PC-9 (cell line): ENCODE measurements at regions not wholly inside any gene's neighbourhood (a gene's known extent, or its start where the extent isn't known, plus 50 kb on each side); places are given as distances from the start of the nearest gene placed in this dataset.
"Not testable (repeated sequence)": the region's sequence is repeated elsewhere in the genome, so short reads cannot be mapped to it uniquely, and the experiment has no call there.

ENCODE experiments used
- BruUV-seq: library from RNA; stranded (reverse); fragments of 400-500 nt; replicated peaks from 2 replicates; lab custom pipeline; 2021; lab: Mats Ljungman, UMichigan
- CTCF ChIA-PET: fragments of 300-600 bp; sonication (Branson Sonifier 250); formaldehyde crosslinking; loops from one replicate; lab custom pipeline; 2022; ENCODE audit warnings: antibody characterized with exemption; lab: Charles Lee
- POLR2A ChIA-PET: fragments of 300-600 bp; sonication (Branson Sonifier 250); formaldehyde crosslinking; loops from one replicate; lab custom pipeline; 2022; ENCODE audit warnings: antibody characterized with exemption; ENCODE audit not compliant: unreplicated experiment; lab: Charles Lee
- DNase-seq, 2 experiments: peaks; one replicate each; pipeline versions ENCODE4 v3.0.0 to v3.0.0-alpha.2; 2015 to 2022; ENCODE audit warnings: mixed read lengths in 1 of 2
- H2AFZ ChIP-seq: fragments of 200-600 bp; sonication (generic); 2 replicates; pipeline ENCODE4 v1.8.1; 2017; ENCODE audit warnings: antibody characterized with exemption
- H3F3A ChIP-seq: fragments of 200-600 bp; sonication (generic); 2 replicates; pipeline ENCODE4 v1.8.1; 2017; ENCODE audit warnings: antibody characterized with exemption, mild to moderate bottlenecking, low read depth; ENCODE audit not compliant: insufficient read depth
- H3K27ac ChIP-seq: fragments of 200-600 bp; sonication (generic); 2 replicates; pipeline ENCODE4 v1.6.1; 2016; ENCODE audit warnings: mixed run types
- H3K27me3 ChIP-seq: fragments of 200-600 bp; sonication (generic); 2 replicates; pipeline ENCODE4 v1.6.1; 2016; ENCODE audit warnings: low read depth, mixed run types; ENCODE audit not compliant: insufficient read depth
- H3K36me3 ChIP-seq: fragments of 200-600 bp; sonication (generic); 2 replicates; pipeline ENCODE4 v1.6.1; 2016; ENCODE audit warnings: low read depth, mixed run types
- H3K4me1 ChIP-seq: fragments of 200-600 bp; sonication (generic); replicated peaks from 2 replicates; pipeline ENCODE4 v1.6.1; 2016; ENCODE audit warnings: mixed run types; ENCODE audit not compliant: insufficient read depth
- H3K4me2 ChIP-seq: fragments of 200-600 bp; sonication (generic); 2 replicates; pipeline ENCODE4 v1.6.1; 2017; ENCODE audit warnings: mixed run types
- H3K4me3 ChIP-seq: fragments of 200-600 bp; sonication (generic); 2 replicates; pipeline ENCODE4 v1.6.1; 2016; ENCODE audit warnings: mixed run types
- H3K79me2 ChIP-seq: fragments of 200-600 bp; sonication (generic); 2 replicates; pipeline ENCODE4 v1.6.1; 2017; ENCODE audit warnings: low read depth, mixed run types
- H3K9me2 ChIP-seq: fragments of 200-600 bp; sonication (generic); 2 replicates; pipeline ENCODE4 v1.8.1; 2017; ENCODE audit warnings: mild to moderate bottlenecking; ENCODE audit not compliant: insufficient read depth
- H3K9me3 ChIP-seq: fragments of 200-600 bp; sonication (generic); 2 replicates; pipeline ENCODE4 v1.8.1; 2016; ENCODE audit warnings: low read depth; ENCODE audit not compliant: insufficient read depth
- H4K20me1 ChIP-seq: fragments of 200-600 bp; sonication (generic); 2 replicates; pipeline ENCODE4 v1.8.1; 2017; ENCODE audit not compliant: insufficient read depth
- CTCF ChIP-seq: fragments of 200-600 bp; sonication (generic); conservative IDR thresholded peaks from 2 replicates; pipeline ENCODE4 v1.6.1; 2017; ENCODE audit warnings: mixed run types, antibody characterized with exemption, mild to moderate bottlenecking, moderate library complexity
- EZH2 ChIP-seq: fragments of 200-600 bp; sonication (generic); IDR thresholded peaks from 2 replicates; pipeline ENCODE4 v1.8.0; 2017; ENCODE audit warnings: antibody characterized with exemption, low read depth
- intact Hi-C: fragments of 100-400 bp; cut with micrococcal nuclease; formaldehyde crosslinking; loops from one replicate; pipeline ENCODE4 v1.10.0; 2022; ENCODE audit not compliant: unreplicated experiment

- Histone ChIP-seq H3K4me3 (no peak overlapping the region), H3K27ac (no peak overlapping the region), H3K27me3 (no peaks in the 10 kb centered on the region), H3K9me3 (no peaks in the 10 kb centered on the region), H3K4me1 (no peaks in the 10 kb centered on the region), H3K4me2 (no peak overlapping the region), H3K36me3 (no peaks in the 10 kb centered on the region), H3F3A (no peaks in the 10 kb centered on the region), H3K79me2 (no peaks in the 10 kb centered on the region), H2AFZ (no peak overlapping the region), H3K9me2 (no peaks in the 10 kb centered on the region), H4K20me1 (no peaks in the 10 kb centered on the region)
- POLR2A ChIA-PET: no interaction called here
- TF ChIP-seq EZH2 (no peak), CTCF (no peak)
- no peak for DNase-seq
- no TSS peak for BruUV-seq
- intact Hi-C loops: no loop called here
- CTCF ChIA-PET: no interaction called here
Measured at GRCh38 chr6:96700915-96701314, 136.4 kb downstream of the GPR63 start.

DNA sequence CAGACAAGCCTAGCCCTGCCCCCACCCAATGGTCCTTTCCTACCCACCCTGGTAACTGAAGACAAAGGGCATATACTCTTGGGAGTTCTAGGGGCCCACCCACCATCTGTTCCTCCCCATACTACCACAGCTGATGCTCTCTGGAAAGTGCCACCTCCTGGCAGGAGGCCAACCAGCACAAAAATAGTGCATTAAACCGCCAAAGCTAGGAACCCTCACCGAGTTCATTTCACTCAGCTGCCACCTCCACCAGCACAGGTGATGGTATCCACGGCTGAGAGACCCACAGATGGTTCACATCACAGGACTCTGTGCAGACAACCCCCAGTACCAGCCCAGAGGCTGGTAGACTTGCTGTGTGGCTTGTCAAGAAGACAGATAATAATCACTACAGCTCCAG, 131.5 kb downstream of the FHL5 start:
- DNase-seq, H3K4me2 ChIP-seq, H3K27ac ChIP-seq, CTCF ChIA-PET, POLR2A ChIA-PET, BruUV-seq, H3K4me1 ChIP-seq, H3F3A ChIP-seq, H3K9me2 ChIP-seq, H3K4me3 ChIP-seq, H4K20me1 ChIP-seq, H2AFZ ChIP-seq, H3K36me3 ChIP-seq, intact Hi-C loops, H3K79me2 ChIP-seq, H3K27me3 ChIP-seq, H3K9me3 ChIP-seq: not testable (repeated sequence)

- no peak overlapping the region for H3K27ac ChIP-seq
- no peaks in the 10 kb centered on the region for H3K9me2 ChIP-seq
- no peaks in the 10 kb centered on the region for H3K79me2 ChIP-seq
- H3K9me3 ChIP-seq: no peaks in the 10 kb centered on the region
- H3K36me3 ChIP-seq: no peaks in the 10 kb centered on the region
- H3F3A ChIP-seq: no peaks in the 10 kb centered on the region
- ChIA-PET CTCF (no interaction called here), POLR2A (no interaction called here)
- H3K4me2 ChIP-seq: no peak overlapping the region
- intact Hi-C loops: no loop called here
- no peak for TF ChIP-seq CTCF
- TF ChIP-seq EZH2: no peak
- DNase-seq: no peak
- no peaks in the 10 kb centered on the region for H3K27me3 ChIP-seq
- no peaks in the 10 kb centered on the region for H4K20me1 ChIP-seq
- no peak overlapping the region for H2AFZ ChIP-seq
- no TSS peak for BruUV-seq
- no peak overlapping the region for H3K4me3 ChIP-seq
- H3K4me1 ChIP-seq: no peaks in the 10 kb centered on the region
Measured at GRCh38 chr6:96687121-96687520, 124.2 kb downstream of the FHL5 start.

GRCh38 chr6:96685702-96686101, 122.8 kb downstream of the FHL5 start:
- ChIA-PET POLR2A (no interaction called here), CTCF (no interaction called here)
- intact Hi-C loops: no loop called here
- no peak overlapping the region for H3K27ac ChIP-seq
- no peaks in the 10 kb centered on the region; the same call in 1 of the 2 replicates for H3K9me3 ChIP-seq
- no peaks in the 10 kb centered on the region for H3K27me3 ChIP-seq
- no peak overlapping the region for H3K4me3 ChIP-seq
- no peak overlapping the region for H2AFZ ChIP-seq
- no peak overlapping the region for H3K4me2 ChIP-seq
- H3K9me2 ChIP-seq: no peaks in the 10 kb centered on the region
- no peak for TF ChIP-seq EZH2
- TF ChIP-seq CTCF: no peak
- no TSS peak for BruUV-seq
- no peaks in the 10 kb centered on the region for H3K79me2 ChIP-seq
- no peak for DNase-seq
- H3K4me1 ChIP-seq: no peaks in the 10 kb centered on the region
- no peaks in the 10 kb centered on the region for H3K36me3 ChIP-seq
- no peaks in the 10 kb centered on the region for H4K20me1 ChIP-seq
- H3F3A ChIP-seq: no peaks in the 10 kb centered on the region
